ENCODE measurements at regions not wholly inside any gene's neighbourhood (a gene's known extent, or its start where the extent isn't known, plus 50 kb on each side); places are given as distances from the start of the nearest gene placed in this dataset.
A peak's percentile ranks its signal among the peaks of the same experiment; 100 is the strongest.

GRCh38 chr13:30108913-30109237 lies 198.5 kb downstream of the KATNAL1 start (continued):
- TF ChIP-seq ZBTB49 (tag by site-specific recombination; IDR thresholded peaks at IDR 0.05; ENCODE audit: low read depth) (no peak), MYNN (tag by site-specific recombination; IDR thresholded peaks at IDR 0.05; ENCODE audit: borderline replicate concordance) (no peak), ZNF23 (tag by site-specific recombination; IDR thresholded peaks at IDR 0.05; ENCODE audit: borderline replicate concordance) (no peak), ZBTB26 (tag by site-specific recombination; optimal IDR thresholded peaks at IDR 0.05) (no peak), BCL11A (tag by site-specific recombination; IDR thresholded peaks at IDR 0.05; ENCODE audit: low read depth) (no peak), EGR2 (tag by site-specific recombination; IDR thresholded peaks at IDR 0.05; ENCODE audit: low read depth) (no peak), ZNF24 (tag by site-specific recombination; IDR thresholded peaks at IDR 0.05) (no peak), ZNF354C (tag by site-specific recombination; IDR thresholded peaks at IDR 0.05; ENCODE audit: borderline replicate concordance, low read depth) (no peak), ZNF398 (tag by site-specific recombination; IDR thresholded peaks at IDR 0.05) (peak; percentile 66), ZNF248 (tag by site-specific recombination; IDR thresholded peaks at IDR 0.05) (no peak), PRDM2 (tag by site-specific recombination; IDR thresholded peaks at IDR 0.05; ENCODE audit: borderline replicate concordance) (no peak), MZF1 (tag by site-specific recombination; IDR thresholded peaks at IDR 0.05; ENCODE audit: borderline replicate concordance) (peak; percentile 47; the same call in 1 of the 2 replicates)

GRCh38 chr13:30108216-30108912 lies 199.0 kb downstream of the KATNAL1 start:
- H3K36me3 ChIP-seq (ENCODE audit: control insufficient read depth in 2 of 2, insufficient read depth in 1 of 2, low read length in 2 of 2) = no peaks in the 10 kb centered on the region
- H3K4me3 ChIP-seq (ENCODE audit: low read depth, low read length) = no peak overlapping the region
- no peak overlapping the region for H3K27ac ChIP-seq (ENCODE audit: extremely low read depth, low read depth, low read length)
- ChIA-PET CTCF (interaction anchor here (0.6 kb wide), 2 partner anchors 142 to 337 kb away, joined by 3 to 4 read pairs; no protein-coding TSS in a partner anchor), POLR2A (no interaction called here)
- H3K4me1 ChIP-seq (ENCODE audit: control insufficient read depth, insufficient read depth, low read length) = no peaks in the 10 kb centered on the region; the same call in 1 of the 2 replicates
- H3K9me3 ChIP-seq (ENCODE audit: control insufficient read depth, insufficient read depth, low read depth, low read length) = no peaks in the 10 kb centered on the region
- TF ChIP-seq KLF16 (tag by site-specific recombination; IDR thresholded peaks at IDR 0.05) (no peak), SCRT2 (tag by site-specific recombination; IDR thresholded peaks at IDR 0.05) (no peak), KLF17 (tag by site-specific recombination; IDR thresholded peaks at IDR 0.05) (0 out of 2 replicates have a peak, but pooled peaks have one; percentile 35)
